ENCODE measurements at regions not wholly inside any gene's neighbourhood (a gene's known extent, or its start where the extent isn't known, plus 50 kb on each side); places are given as distances from the start of the nearest gene placed in this dataset.
A peak's percentile ranks its signal among the peaks of the same experiment; 100 is the strongest.

GRCh38 chr7:131007439-131008330 is 273.7 kb upstream of the KLF14 start:
- POLR2A ChIA-PET, result interaction anchor here (0.6 to 4.9 kb wide), 7 partner anchors 12 to 56 kb away, joined by 3 to 97 read pairs (median 4); no protein-coding TSS in a partner anchor
- Mint-ChIP-seq H3K27me3 (no peaks in the 10 kb centered on the region), H3K4me1 (ENCODE audit: low read depth) (peaks cover 89% of the 10 kb centered on the region), H3K4me3 (peak overlapping the region; percentile 55), H3K36me3 (peaks cover 28% of the 10 kb centered on the region), H3K9me3 (peaks cover 11% of the 10 kb centered on the region), H3K27ac (peak overlapping the region; percentile 98)
- intact Hi-C loops (cut with micrococcal nuclease), result loop anchor here (1.0 to 2.0 kb wide), 3 partner anchors 10 to 65 kb away; no protein-coding TSS in a partner anchor
- DNase-seq, result peak; percentile 76
- CTCF ChIA-PET, result interaction anchor here (0.6 to 3.9 kb wide), 13 partner anchors 9 to 389 kb away, joined by 3 to 33 read pairs (median 4); no protein-coding TSS in a partner anchor

DNA sequence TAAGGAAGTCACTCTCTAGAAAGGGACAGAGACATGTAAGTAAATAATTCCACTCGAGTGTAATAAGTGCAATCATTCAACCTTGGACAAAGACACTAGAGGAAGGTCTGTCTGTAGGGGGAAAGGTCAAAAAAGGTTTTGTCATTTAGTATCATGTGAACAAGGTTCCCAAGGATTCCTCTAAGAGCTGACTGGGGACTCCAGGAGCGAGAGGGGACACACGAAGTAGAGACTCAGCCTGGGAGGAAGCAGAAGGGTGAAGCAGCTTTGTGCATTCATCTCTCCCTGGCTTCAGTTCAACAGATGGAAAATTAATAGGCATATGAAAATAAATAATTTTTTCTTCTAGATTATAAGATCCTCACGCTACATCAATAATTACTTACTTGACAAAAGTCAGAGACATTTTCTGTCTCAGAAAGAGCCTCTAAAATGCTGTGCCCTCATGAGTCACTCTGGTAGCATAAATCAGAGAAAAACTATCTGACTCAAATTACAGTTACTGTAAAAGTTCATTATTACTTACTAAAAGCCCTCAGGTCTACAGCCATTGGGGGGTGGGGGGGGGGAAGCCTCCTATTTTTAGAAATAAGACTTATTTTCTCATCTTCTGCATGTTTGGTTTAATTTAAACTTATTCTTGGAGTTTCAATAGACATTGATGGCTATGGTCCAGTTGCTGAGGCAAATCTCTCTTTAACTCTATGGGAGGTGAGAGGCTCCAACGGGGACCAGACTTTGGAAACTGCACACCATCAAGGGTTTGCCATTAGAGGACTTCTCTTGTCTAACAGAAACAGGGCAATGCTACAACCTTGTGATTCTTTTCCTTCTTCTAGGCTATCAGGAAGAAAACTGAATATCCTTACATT is 275.1 kb upstream of the KLF14 start:
- intact Hi-C loops (cut with micrococcal nuclease), result loop anchor here (1.0 to 2.0 kb wide), 4 partner anchors 22 to 66 kb away; no protein-coding TSS in a partner anchor
- no peaks in the 10 kb centered on the region for H3K27me3 Mint-ChIP-seq
- H3K9me3 Mint-ChIP-seq, result peaks cover 4% of the 10 kb centered on the region
- peak overlapping the region; percentile 62 for H3K4me3 Mint-ChIP-seq
- peaks cover 94% of the 10 kb centered on the region for H3K4me1 Mint-ChIP-seq (ENCODE audit: low read depth)
- peak; percentile 21 for DNase-seq
- CTCF ChIA-PET, result interaction anchor here (0.7 to 3.9 kb wide), 7 partner anchors 14 to 62 kb away, joined by 3 to 33 read pairs (median 4); no protein-coding TSS in a partner anchor
- POLR2A ChIA-PET, result interaction anchor here (0.7 to 5.0 kb wide), 14 partner anchors 14 to 115 kb away, joined by 3 to 97 read pairs (median 6); no protein-coding TSS in a partner anchor
- peaks cover 19% of the 10 kb centered on the region for H3K36me3 Mint-ChIP-seq
- H3K27ac Mint-ChIP-seq, result peak overlapping the region; percentile 98

GRCh38 chr7:131010029-131010716 is 276.2 kb upstream of the KLF14 start:
- peaks cover 91% of the 10 kb centered on the region for H3K4me1 Mint-ChIP-seq (ENCODE audit: low read depth)
- no peaks in the 10 kb centered on the region for H3K27me3 Mint-ChIP-seq
- intact Hi-C loops (cut with micrococcal nuclease), result loop anchor here (1.0 to 2.0 kb wide), 3 partner anchors 61 to 99 kb away; no protein-coding TSS in a partner anchor
- ChIA-PET POLR2A (interaction anchor here (0.7 to 5.0 kb wide), 12 partner anchors 15 to 116 kb away, joined by 3 to 97 read pairs (median 8); no protein-coding TSS in a partner anchor), CTCF (interaction anchor here (0.6 to 3.9 kb wide), 8 partner anchors 15 to 113 kb away, joined by 3 to 33 read pairs (median 4); no protein-coding TSS in a partner anchor)
- peak overlapping the region; percentile 98 for H3K27ac Mint-ChIP-seq
- H3K4me3 Mint-ChIP-seq, result peak overlapping the region; percentile 66
- DNase-seq, result peak; percentile 23
- peaks cover 18% of the 10 kb centered on the region for H3K36me3 Mint-ChIP-seq
- peaks cover 4% of the 10 kb centered on the region for H3K9me3 Mint-ChIP-seq

DNA sequence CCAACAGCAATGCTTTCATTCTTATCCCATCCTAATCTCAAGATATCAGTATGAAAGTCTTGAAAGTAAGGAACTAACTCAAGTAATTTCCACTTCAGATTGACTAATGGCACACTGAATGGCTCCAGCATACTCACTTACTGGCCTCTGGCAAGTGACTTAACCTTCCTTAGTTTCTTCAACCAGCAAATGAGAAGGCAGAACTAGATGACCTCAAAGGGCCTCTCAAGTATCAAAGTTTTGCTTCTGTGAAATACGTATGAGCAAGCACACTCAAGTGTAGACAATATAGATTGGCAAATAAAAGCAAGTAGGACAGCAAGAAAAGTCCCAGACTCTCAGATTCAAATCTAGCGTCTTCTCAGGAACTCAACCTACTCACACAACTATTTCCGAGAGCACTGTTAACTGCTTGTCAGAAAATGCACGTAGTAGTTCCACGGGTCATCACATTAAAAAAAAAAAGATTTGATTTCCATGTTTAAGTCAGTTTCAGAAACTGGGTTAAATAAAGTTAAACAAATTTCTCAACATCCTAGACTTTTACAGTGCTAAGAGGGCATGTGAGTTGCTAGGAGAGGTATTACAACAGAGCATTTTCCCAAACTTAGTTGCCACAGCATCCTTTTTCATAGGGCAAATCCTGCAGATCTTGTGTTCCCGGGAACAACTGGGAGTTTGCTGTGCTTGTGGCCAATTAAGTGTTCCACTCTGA is 276.9 kb upstream of the KLF14 start:
- no peaks in the 10 kb centered on the region for H3K27me3 Mint-ChIP-seq
- H3K4me1 Mint-ChIP-seq (ENCODE audit: low read depth), result peaks cover 91% of the 10 kb centered on the region
- peaks cover 12% of the 10 kb centered on the region for H3K36me3 Mint-ChIP-seq
- ChIA-PET POLR2A (interaction anchor here (0.9 to 5.0 kb wide), 12 partner anchors 10 to 59 kb away, joined by 3 to 97 read pairs (median 23); no protein-coding TSS in a partner anchor), CTCF (interaction anchor here (0.6 to 3.8 kb wide), 5 partner anchors 23 to 114 kb away, joined by 3 to 20 read pairs (median 5); no protein-coding TSS in a partner anchor)
- H3K27ac Mint-ChIP-seq, result peak overlapping the region; percentile 98
- peak; percentile 49 for DNase-seq
- H3K4me3 Mint-ChIP-seq, result peak overlapping the region; percentile 66
- intact Hi-C loops (cut with micrococcal nuclease), result loop anchor here (1.0 to 2.0 kb wide), 4 partner anchors 15 to 98 kb away; no protein-coding TSS in a partner anchor
- H3K9me3 Mint-ChIP-seq, result no peaks in the 10 kb centered on the region

GRCh38 chr7:131011432-131011742 is 277.4 kb upstream of the KLF14 start:
- intact Hi-C loops (cut with micrococcal nuclease), result loop anchor here (1.0 to 2.0 kb wide), 3 partner anchors 15 to 97 kb away; no protein-coding TSS in a partner anchor
- peak overlapping the region; percentile 62 for H3K4me3 Mint-ChIP-seq
- peaks cover 15% of the 10 kb centered on the region for H3K36me3 Mint-ChIP-seq
- H3K27ac Mint-ChIP-seq, result peak overlapping the region; percentile 98
- peaks cover 92% of the 10 kb centered on the region for H3K4me1 Mint-ChIP-seq (ENCODE audit: low read depth)
- POLR2A ChIA-PET, result interaction anchor here (0.9 to 5.0 kb wide), 9 partner anchors 9 to 56 kb away, joined by 3 to 47 read pairs (median 21); no protein-coding TSS in a partner anchor
- H3K9me3 Mint-ChIP-seq, result no peaks in the 10 kb centered on the region
- no peaks in the 10 kb centered on the region for H3K27me3 Mint-ChIP-seq
- DNase-seq, result peak; percentile 69
- CTCF ChIA-PET, result interaction anchor here (1.7 to 2.1 kb wide), 2 partner anchors 29 to 30 kb away, joined by 5 to 11 read pairs; no protein-coding TSS in a partner anchor

- Mint-ChIP-seq H3K27me3 (no peaks in the 10 kb centered on the region), H3K27ac (peak overlapping the region; percentile 98), H3K4me3 (peak overlapping the region; percentile 62), H3K36me3 (peaks cover 16% of the 10 kb centered on the region), H3K4me1 (ENCODE audit: low read depth) (peaks cover 90% of the 10 kb centered on the region), H3K9me3 (no peaks in the 10 kb centered on the region)
- ChIA-PET CTCF (interaction anchor here (0.6 to 2.1 kb wide), 3 partner anchors 28 to 490 kb away, joined by 4 to 11 read pairs (median 5); no protein-coding TSS in a partner anchor), POLR2A (interaction anchor here (0.7 to 5.0 kb wide), 15 partner anchors 9 to 98 kb away, joined by 3 to 47 read pairs (median 8); no protein-coding TSS in a partner anchor)
- peak; percentile 15 for DNase-seq
- intact Hi-C loops (cut with micrococcal nuclease), result loop anchor here (1.0 to 2.0 kb wide), 4 partner anchors 8 to 97 kb away; no protein-coding TSS in a partner anchor
These were observed 278.0 kb upstream of the KLF14 start for GRCh38 chr7:131011976-131012375.

DNA sequence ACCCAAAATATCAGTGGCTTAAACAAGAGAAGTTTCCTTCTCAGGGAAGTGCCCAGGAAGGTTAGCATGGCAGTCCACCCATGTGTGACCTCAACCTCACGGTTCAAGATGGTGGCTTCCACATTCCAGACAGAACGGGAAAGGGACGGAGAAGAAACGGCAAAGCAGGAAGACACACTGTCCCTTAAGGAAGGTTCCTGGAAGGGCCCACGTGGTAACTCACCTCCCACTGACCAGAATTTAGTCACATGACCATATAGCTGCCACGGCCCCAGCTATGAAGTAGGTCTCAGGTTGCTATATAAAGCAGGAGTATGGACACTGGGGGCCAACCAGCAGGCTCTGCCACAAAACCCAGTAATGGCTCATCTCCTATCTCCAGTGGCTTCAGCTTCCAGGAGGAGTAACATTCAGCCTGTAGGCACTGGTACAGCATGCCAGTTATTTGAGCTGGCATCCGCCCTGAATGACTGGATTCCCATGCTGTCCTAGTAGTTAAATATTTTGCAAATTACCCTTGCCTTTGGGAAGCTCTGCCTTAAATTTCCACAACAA is 278.5 kb upstream of the KLF14 start:
- peak overlapping the region; percentile 98 for H3K27ac Mint-ChIP-seq
- intact Hi-C loops (cut with micrococcal nuclease), result loop anchor here (1.0 kb wide), 1 partner anchor 8 kb away; no protein-coding TSS in a partner anchor
- no peaks in the 10 kb centered on the region for H3K27me3 Mint-ChIP-seq
- H3K9me3 Mint-ChIP-seq, result no peaks in the 10 kb centered on the region
- peak; percentile 43 for DNase-seq
- peak overlapping the region; percentile 62 for H3K4me3 Mint-ChIP-seq
- ChIA-PET POLR2A (interaction anchor here (0.7 to 5.0 kb wide), 12 partner anchors 8 to 97 kb away, joined by 4 to 47 read pairs (median 10); no protein-coding TSS in a partner anchor), CTCF (interaction anchor here (0.6 to 2.1 kb wide), 6 partner anchors 11 to 489 kb away, joined by 3 to 11 read pairs (median 4); no protein-coding TSS in a partner anchor)
- H3K4me1 Mint-ChIP-seq (ENCODE audit: low read depth), result peaks cover 87% of the 10 kb centered on the region
- H3K36me3 Mint-ChIP-seq, result peaks cover 12% of the 10 kb centered on the region

- Mint-ChIP-seq H3K27ac (peak overlapping the region; percentile 98), H3K4me3 (no peak overlapping the region), H3K36me3 (peaks cover 14% of the 10 kb centered on the region), H3K9me3 (no peaks in the 10 kb centered on the region), H3K27me3 (no peaks in the 10 kb centered on the region), H3K4me1 (ENCODE audit: low read depth) (peaks cover 86% of the 10 kb centered on the region)
- ChIA-PET POLR2A (interaction anchor here (1.7 to 3.7 kb wide), 6 partner anchors 7 to 96 kb away, joined by 5 to 47 read pairs (median 23); no protein-coding TSS in a partner anchor), CTCF (interaction anchor here (0.6 to 1.3 kb wide), 4 partner anchors 19 to 32 kb away, joined by 3 to 5 read pairs (median 3); no protein-coding TSS in a partner anchor)
- no peak for DNase-seq
- intact Hi-C loops (cut with micrococcal nuclease), result no loop called here
These were observed 279.7 kb upstream of the KLF14 start for GRCh38 chr7:131013716-131014115.

DNA sequence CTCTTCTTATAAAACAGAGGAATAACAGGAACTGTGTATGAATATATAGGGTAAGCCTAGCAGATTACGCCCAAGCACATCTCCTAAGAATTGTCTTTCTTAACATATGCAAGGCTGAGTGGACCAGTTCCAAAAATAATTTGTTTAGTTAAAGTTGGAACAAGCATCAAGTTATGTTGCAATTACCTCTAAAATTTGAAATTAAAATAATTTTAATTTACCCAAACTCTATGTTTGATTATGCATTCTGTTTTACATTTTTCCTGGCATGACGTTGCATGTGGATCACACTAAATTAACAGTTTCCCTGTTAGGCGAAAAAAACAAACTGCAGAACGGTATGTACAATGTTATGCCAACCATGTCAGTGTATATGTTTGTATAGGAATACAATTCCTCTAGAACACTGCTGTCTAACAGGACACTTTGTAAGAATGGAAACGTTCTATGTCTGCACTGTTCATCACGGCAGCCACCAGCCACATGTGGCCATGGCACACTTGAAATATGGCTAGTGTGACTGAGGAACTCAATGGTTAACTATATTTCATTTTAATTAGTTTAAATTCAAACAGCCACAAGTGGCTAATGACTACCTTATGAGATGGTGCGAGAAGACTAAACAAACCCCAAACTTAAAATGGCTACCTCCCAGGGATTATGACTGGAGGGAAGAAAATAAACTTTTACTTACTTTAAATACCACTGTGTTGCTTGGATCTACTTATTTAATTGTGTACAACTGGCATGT is 281.1 kb upstream of the KLF14 start:
- Mint-ChIP-seq H3K9me3 (no peaks in the 10 kb centered on the region), H3K36me3 (peaks cover 14% of the 10 kb centered on the region), H3K27me3 (no peaks in the 10 kb centered on the region), H3K4me3 (no peak overlapping the region), H3K4me1 (ENCODE audit: low read depth) (peaks cover 85% of the 10 kb centered on the region), H3K27ac (peak overlapping the region; percentile 98)
- DNase-seq, result no peak
- CTCF ChIA-PET, result interaction anchor here (1.3 to 5.2 kb wide), 2 partner anchors 18 to 33 kb away, joined by 3 to 27 read pairs; no protein-coding TSS in a partner anchor
- POLR2A ChIA-PET, result no interaction called here
- intact Hi-C loops (cut with micrococcal nuclease), result no loop called here

Data from activated CD4-positive, alpha-beta memory T cell treated with anti-CD3 and anti-CD28 coated beads for 36 hours (primary cell).